ENCODE measurements at regions not wholly inside any gene's neighbourhood (a gene's known extent, or its start where the extent isn't known, plus 50 kb on each side); places are given as distances from the start of the nearest gene placed in this dataset.

GRCh38 chr13:111968336-111969010 is 98.5 kb upstream of the SOX1 start:
- no peak for DNase-seq (ENCODE audit: low read depth in 2 of 2)

- no peak for DNase-seq (ENCODE audit: low read depth in 2 of 2)
Measured at GRCh38 chr13:111969551-111970135, 97.3 kb upstream of the SOX1 start.

GRCh38 chr13:111970494-111971141 is 96.3 kb upstream of the SOX1 start:
- no peak for DNase-seq (ENCODE audit: low read depth in 2 of 2)

GRCh38 chr13:111971891-111972780 is 94.8 kb upstream of the SOX1 start:
- DNase-seq (ENCODE audit: low read depth in 2 of 2): no peak

- DNase-seq (ENCODE audit: low read depth in 2 of 2): no peak
Measured at GRCh38 chr13:111973186-111973585, 93.8 kb upstream of the SOX1 start.

GRCh38 chr13:111973605-111974340 is 93.2 kb upstream of the SOX1 start:
- DNase-seq (ENCODE audit: low read depth in 2 of 2): no peak

- DNase-seq (ENCODE audit: low read depth in 2 of 2): no peak
Measured at GRCh38 chr13:111974341-111974640, 92.7 kb upstream of the SOX1 start.

- no peak for DNase-seq (ENCODE audit: low read depth in 2 of 2)
Measured at GRCh38 chr13:111975539-111976473, 91.1 kb upstream of the SOX1 start.

- DNase-seq (ENCODE audit: low read depth in 2 of 2): no peak
Measured at GRCh38 chr13:111976474-111977178, 90.3 kb upstream of the SOX1 start.

GRCh38 chr13:111977179-111977506 is 89.8 kb upstream of the SOX1 start:
- DNase-seq (ENCODE audit: low read depth in 2 of 2): no peak

GRCh38 chr13:111978546-111978945 is 88.4 kb upstream of the SOX1 start:
- DNase-seq (ENCODE audit: low read depth in 2 of 2): no peak

- no peak for DNase-seq (ENCODE audit: low read depth in 2 of 2)
Measured at GRCh38 chr13:111980146-111980929, 86.6 kb upstream of the SOX1 start.

GRCh38 chr13:111981006-111981405 is 85.9 kb upstream of the SOX1 start:
- no peak for DNase-seq (ENCODE audit: low read depth in 2 of 2)

- no peak for DNase-seq (ENCODE audit: low read depth in 2 of 2)
Measured at GRCh38 chr13:111981446-111982165, 85.3 kb upstream of the SOX1 start.

GRCh38 chr13:111984349-111984748 is 82.6 kb upstream of the SOX1 start:
- DNase-seq (ENCODE audit: low read depth in 2 of 2): no peak

- DNase-seq (ENCODE audit: low read depth in 2 of 2): no peak
Measured at GRCh38 chr13:111990362-111990761, 76.6 kb upstream of the SOX1 start.

GRCh38 chr13:111992911-111993310 is 74.0 kb upstream of the SOX1 start:
- no peak for DNase-seq (ENCODE audit: low read depth in 2 of 2)

- DNase-seq (ENCODE audit: low read depth in 2 of 2): no peak
Measured at GRCh38 chr13:111993691-111994090, 73.3 kb upstream of the SOX1 start.
